HCT116 (cell line): ENCODE measurements at regions not wholly inside any gene's neighbourhood (a gene's known extent, or its start where the extent isn't known, plus 50 kb on each side); places are given as distances from the start of the nearest gene placed in this dataset.

Experiments
- CTCF ChIP-seq, 3 experiments: fragments of 200-600 bp in 1 of 3; sonication (generic) in 1 of 3; IDR thresholded peaks in 2 of 3; conservative IDR thresholded peaks in 1 of 3; 2 replicates each; pipeline ENCODE4 v1.5.1; 2012 to 2017; ENCODE audit warnings: low read depth in 2 of 3, low read length in 2 of 3, antibody characterized with exemption in 1 of 3, borderline replicate concordance in 1 of 3, control low read depth in 1 of 3, mild to moderate bottlenecking in 1 of 3, mixed read lengths in 1 of 3, mixed run types in 1 of 3, moderate library complexity in 1 of 3; ENCODE audit not compliant: insufficient read depth in 1 of 3
- EGR1 ChIP-seq: IDR thresholded peaks from 2 replicates; pipeline ENCODE4 v1.6.1; 2012; ENCODE audit warnings: low read depth
- EZH2 ChIP-seq: fragments of 200-600 bp; sonication (generic); IDR thresholded peaks from 2 replicates; pipeline ENCODE4 v1.6.1; 2017; ENCODE audit warnings: antibody characterized with exemption, mixed run types
- MAX ChIP-seq: IDR thresholded peaks from 2 replicates; pipeline ENCODE4 v1.6.1; 2012
- POLR2A ChIP-seq: IDR thresholded peaks from 2 replicates; pipeline ENCODE4 v1.7.0; 2011; ENCODE audit warnings: borderline replicate concordance; ENCODE audit not compliant: insufficient read depth, insufficient read length; ENCODE audit errors: extremely low read depth
- RAD21 ChIP-seq: IDR thresholded peaks from 2 replicates; pipeline ENCODE4 v1.6.1; 2012; ENCODE audit warnings: low read depth, mild to moderate bottlenecking
- REST ChIP-seq: IDR thresholded peaks from 2 replicates; pipeline ENCODE4 v1.6.1; 2012; ENCODE audit warnings: low read depth
- YY1 ChIP-seq: IDR thresholded peaks from 2 replicates; pipeline ENCODE4 v1.6.1; 2011; ENCODE audit warnings: low read length, low read depth, moderate library complexity, mild to moderate bottlenecking; ENCODE audit not compliant: insufficient replicate concordance; ENCODE audit errors: extremely low read depth
- ZFX ChIP-seq: fragments of 450-650 bp; IDR thresholded peaks from 2 replicates; pipeline ENCODE4 v1.6.1; 2017

- TF ChIP-seq CTCF (IDR thresholded peaks at IDR 0.05 in 2 of 3, conservative IDR thresholded peaks at IDR 0.05 in 1 of 3; ENCODE audit: borderline replicate concordance in 1 of 3, insufficient read depth in 1 of 3, low read depth in 2 of 3, low read length in 2 of 3) (no peak), YY1 (no peak), RAD21 (no peak), MAX (no peak), EGR1 (no peak), EZH2 (no peak), POLR2A (no peak), REST (no peak), ZFX (no peak)
Measured at GRCh38 chr5:21143686-21144085, 1155.7 kb upstream of the CDH18 start.
